ENCODE measurements at regions not wholly inside any gene's neighbourhood (a gene's known extent, or its start where the extent isn't known, plus 50 kb on each side); places are given as distances from the start of the nearest gene placed in this dataset.

DNA sequence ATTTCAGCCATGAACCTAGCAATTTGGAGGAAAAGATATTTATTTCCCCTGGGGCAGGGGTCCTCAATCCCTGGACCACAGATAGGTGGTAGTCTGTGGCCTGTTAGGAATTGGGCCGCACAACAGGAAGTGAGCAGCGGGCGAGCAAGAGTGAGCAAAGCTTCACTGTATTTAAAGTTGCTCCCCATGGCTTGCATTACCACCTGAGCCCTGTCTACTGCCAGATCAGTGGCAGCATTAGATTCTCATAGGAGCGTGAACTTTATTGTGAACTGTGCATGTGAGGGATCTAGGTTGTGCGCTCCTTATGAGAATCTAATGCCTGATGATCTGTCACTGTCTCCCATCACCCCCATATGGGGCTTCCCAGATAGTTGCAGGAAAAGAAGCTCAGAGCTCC, 127.6 kb downstream of the ICOS start:
- Mint-ChIP-seq H3K27ac (ENCODE audit: unreplicated experiment) (no peak overlapping the region), H3K9me3 (ENCODE audit: unreplicated experiment) (peaks cover 1% of the 10 kb centered on the region)

DNA sequence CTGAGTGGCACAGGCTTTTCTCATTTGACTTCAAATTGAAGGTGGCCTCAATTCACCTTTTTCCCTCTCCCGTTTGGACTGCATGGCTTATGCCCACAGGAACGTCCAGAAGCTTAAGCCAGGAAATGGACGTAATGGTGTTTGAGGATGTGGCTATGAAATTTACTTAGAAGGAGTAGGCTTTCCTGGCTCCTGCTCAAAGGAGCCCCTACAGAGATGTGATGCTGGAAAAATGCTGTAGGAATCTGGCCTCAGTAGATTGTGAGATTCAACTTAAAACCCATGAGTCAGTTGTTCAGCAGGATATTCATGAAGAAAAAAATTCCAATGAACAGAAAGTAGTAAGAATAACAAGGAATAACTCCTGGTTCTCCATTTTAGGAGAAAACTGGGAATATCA, 129.0 kb downstream of the ICOS start:
- Mint-ChIP-seq H3K4me1 (ENCODE audit: low read depth, unreplicated experiment) (peaks cover 12% of the 10 kb centered on the region), H3K9me3 (ENCODE audit: unreplicated experiment) (peaks cover 1% of the 10 kb centered on the region), H3K27ac (ENCODE audit: unreplicated experiment) (no peak overlapping the region), H3K4me3 (ENCODE audit: unreplicated experiment) (no peak overlapping the region), H3K36me3 (ENCODE audit: unreplicated experiment) (no peaks in the 10 kb centered on the region), H3K27me3 (ENCODE audit: unreplicated experiment) (peaks cover 2% of the 10 kb centered on the region)
- DNase-seq = no peak
- no peak for TF ChIP-seq CTCF (IDR thresholded peaks at IDR 0.05; ENCODE audit: partially characterized antibody, unreplicated experiment)

More for the DNA sequence above, 127.6 kb downstream of the ICOS start:
- no peak for TF ChIP-seq CTCF (IDR thresholded peaks at IDR 0.05; ENCODE audit: partially characterized antibody, unreplicated experiment)
- peaks cover 2% of the 10 kb centered on the region for H3K27me3 Mint-ChIP-seq (ENCODE audit: unreplicated experiment)
- H3K36me3 Mint-ChIP-seq (ENCODE audit: unreplicated experiment) = no peaks in the 10 kb centered on the region
- H3K4me1 Mint-ChIP-seq (ENCODE audit: low read depth, unreplicated experiment) = peaks cover 13% of the 10 kb centered on the region
- DNase-seq = no peak
- no peak overlapping the region for H3K4me3 Mint-ChIP-seq (ENCODE audit: unreplicated experiment)

DNA sequence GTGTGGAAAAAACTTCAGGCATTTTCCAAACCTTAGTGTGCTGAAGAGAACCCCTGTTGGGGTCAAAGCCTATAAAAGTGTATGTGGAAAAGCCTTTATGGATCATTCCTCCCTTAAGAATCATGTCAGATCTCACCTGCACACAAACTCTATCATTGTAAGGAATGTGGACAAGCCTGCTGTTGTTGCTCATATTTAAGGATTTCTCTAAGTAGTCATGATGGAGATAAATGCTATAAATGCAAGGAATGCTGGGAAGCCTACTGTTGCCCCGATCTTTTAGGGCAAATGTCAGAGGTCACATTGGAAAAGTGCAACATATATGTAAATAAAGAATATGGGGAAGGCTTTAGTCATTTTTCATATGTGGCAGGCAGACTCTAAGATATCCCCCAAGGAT, 129.5 kb downstream of the ICOS start:
- H3K4me3 Mint-ChIP-seq (ENCODE audit: unreplicated experiment) = no peak overlapping the region
- no peak for DNase-seq
- no peak overlapping the region for H3K27ac Mint-ChIP-seq (ENCODE audit: unreplicated experiment)
- peaks cover 2% of the 10 kb centered on the region for H3K27me3 Mint-ChIP-seq (ENCODE audit: unreplicated experiment)
- H3K36me3 Mint-ChIP-seq (ENCODE audit: unreplicated experiment) = no peaks in the 10 kb centered on the region
- TF ChIP-seq CTCF (IDR thresholded peaks at IDR 0.05; ENCODE audit: partially characterized antibody, unreplicated experiment) = no peak
- peaks cover 1% of the 10 kb centered on the region for H3K9me3 Mint-ChIP-seq (ENCODE audit: unreplicated experiment)
- peaks cover 9% of the 10 kb centered on the region for H3K4me1 Mint-ChIP-seq (ENCODE audit: low read depth, unreplicated experiment)

- Mint-ChIP-seq H3K4me3 (ENCODE audit: unreplicated experiment) (no peak overlapping the region), H3K27me3 (ENCODE audit: unreplicated experiment) (peaks cover 1% of the 10 kb centered on the region), H3K4me1 (ENCODE audit: low read depth, unreplicated experiment) (peaks cover 5% of the 10 kb centered on the region), H3K36me3 (ENCODE audit: unreplicated experiment) (no peaks in the 10 kb centered on the region), H3K9me3 (ENCODE audit: unreplicated experiment) (peaks cover 3% of the 10 kb centered on the region), H3K27ac (ENCODE audit: unreplicated experiment) (no peak overlapping the region)
- DNase-seq = no peak
- no peak for TF ChIP-seq CTCF (IDR thresholded peaks at IDR 0.05; ENCODE audit: partially characterized antibody, unreplicated experiment)
Observed at GRCh38 chr2:204069804-204070203, 133.2 kb downstream of the ICOS start.

- H3K4me1 Mint-ChIP-seq (ENCODE audit: low read depth, unreplicated experiment) = peaks cover 5% of the 10 kb centered on the region
- H3K36me3 Mint-ChIP-seq (ENCODE audit: unreplicated experiment) = no peaks in the 10 kb centered on the region
- DNase-seq = peak; percentile 57
- H3K27ac Mint-ChIP-seq (ENCODE audit: unreplicated experiment) = no peak overlapping the region
- peak; percentile 58 for TF ChIP-seq CTCF (IDR thresholded peaks at IDR 0.05; ENCODE audit: partially characterized antibody, unreplicated experiment)
- H3K27me3 Mint-ChIP-seq (ENCODE audit: unreplicated experiment) = no peaks in the 10 kb centered on the region
- H3K9me3 Mint-ChIP-seq (ENCODE audit: unreplicated experiment) = peaks cover 3% of the 10 kb centered on the region
- no peak overlapping the region for H3K4me3 Mint-ChIP-seq (ENCODE audit: unreplicated experiment)
Observed at GRCh38 chr2:204072443-204073324, 136.1 kb downstream of the ICOS start.
